ENCODE measurements at regions not wholly inside any gene's neighbourhood (a gene's known extent, or its start where the extent isn't known, plus 50 kb on each side); places are given as distances from the start of the nearest gene placed in this dataset.

DNA sequence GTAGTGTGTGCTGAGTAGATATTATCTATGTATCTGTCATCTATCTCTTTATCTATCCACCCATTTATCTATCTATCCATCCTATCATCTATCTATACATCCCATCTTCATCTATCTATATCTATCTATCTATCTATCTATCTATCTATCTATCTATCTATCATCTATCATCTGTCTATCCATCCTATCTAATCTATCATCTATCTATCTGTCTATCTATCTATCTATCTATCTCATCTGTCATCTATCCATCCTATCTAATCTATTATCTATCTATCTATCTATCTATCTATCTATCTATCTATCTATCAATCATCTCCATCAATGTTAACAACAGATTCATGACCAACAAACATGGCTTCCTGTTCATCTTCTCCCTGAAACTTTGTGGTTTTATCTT, 90.5 kb upstream of the SLC24A3 start:
- no peak for DNase-seq (ENCODE audit: extremely low spot score, unreplicated experiment)
- Mint-ChIP-seq H3K27me3 (no peaks in the 10 kb centered on the region), H3K9me3 (no peaks in the 10 kb centered on the region), H3K4me3 (no peak overlapping the region), H3K27ac (no peak overlapping the region), H3K36me3 (no peaks in the 10 kb centered on the region), H3K4me1 (ENCODE audit: unreplicated experiment) (no peaks in the 10 kb centered on the region)
- TF ChIP-seq, protein P1, sequence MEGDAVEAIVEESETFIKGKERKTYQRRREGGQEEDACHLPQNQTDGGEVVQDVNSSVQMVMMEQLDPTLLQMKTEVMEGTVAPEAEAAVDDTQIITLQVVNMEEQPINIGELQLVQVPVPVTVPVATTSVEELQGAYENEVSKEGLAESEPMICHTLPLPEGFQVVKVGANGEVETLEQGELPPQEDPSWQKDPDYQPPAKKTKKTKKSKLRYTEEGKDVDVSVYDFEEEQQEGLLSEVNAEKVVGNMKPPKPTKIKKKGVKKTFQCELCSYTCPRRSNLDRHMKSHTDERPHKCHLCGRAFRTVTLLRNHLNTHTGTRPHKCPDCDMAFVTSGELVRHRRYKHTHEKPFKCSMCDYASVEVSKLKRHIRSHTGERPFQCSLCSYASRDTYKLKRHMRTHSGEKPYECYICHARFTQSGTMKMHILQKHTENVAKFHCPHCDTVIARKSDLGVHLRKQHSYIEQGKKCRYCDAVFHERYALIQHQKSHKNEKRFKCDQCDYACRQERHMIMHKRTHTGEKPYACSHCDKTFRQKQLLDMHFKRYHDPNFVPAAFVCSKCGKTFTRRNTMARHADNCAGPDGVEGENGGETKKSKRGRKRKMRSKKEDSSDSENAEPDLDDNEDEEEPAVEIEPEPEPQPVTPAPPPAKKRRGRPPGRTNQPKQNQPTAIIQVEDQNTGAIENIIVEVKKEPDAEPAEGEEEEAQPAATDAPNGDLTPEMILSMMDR (conservative IDR thresholded peaks at IDR 0.05): no peak

DNA sequence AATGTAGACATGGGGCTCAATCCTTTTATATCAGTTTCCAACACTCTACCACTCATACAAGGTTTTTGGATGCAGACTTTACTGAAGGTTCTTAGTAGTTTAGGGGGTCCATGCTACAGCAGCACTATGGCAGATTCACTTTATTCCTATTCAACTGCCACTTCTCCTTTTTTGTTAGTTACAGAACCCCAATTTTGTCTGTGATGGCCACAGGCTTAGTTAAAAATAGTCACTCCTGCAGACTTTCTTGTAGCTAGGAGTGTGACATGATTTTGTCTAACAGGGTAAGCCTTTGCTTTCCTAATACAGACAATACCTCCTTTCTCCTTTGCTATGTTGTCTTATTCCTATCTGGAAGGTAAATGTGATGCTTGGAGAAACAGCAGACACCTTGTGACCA, 90.0 kb upstream of the SLC24A3 start:
- Mint-ChIP-seq H3K9me3 (no peaks in the 10 kb centered on the region), H3K27me3 (no peaks in the 10 kb centered on the region), H3K36me3 (no peaks in the 10 kb centered on the region), H3K4me3 (no peak overlapping the region), H3K27ac (no peak overlapping the region), H3K4me1 (ENCODE audit: unreplicated experiment) (no peaks in the 10 kb centered on the region)
- TF ChIP-seq, protein P1 (conservative IDR thresholded peaks at IDR 0.05): no peak
- DNase-seq (ENCODE audit: extremely low spot score, unreplicated experiment): no peak

DNA sequence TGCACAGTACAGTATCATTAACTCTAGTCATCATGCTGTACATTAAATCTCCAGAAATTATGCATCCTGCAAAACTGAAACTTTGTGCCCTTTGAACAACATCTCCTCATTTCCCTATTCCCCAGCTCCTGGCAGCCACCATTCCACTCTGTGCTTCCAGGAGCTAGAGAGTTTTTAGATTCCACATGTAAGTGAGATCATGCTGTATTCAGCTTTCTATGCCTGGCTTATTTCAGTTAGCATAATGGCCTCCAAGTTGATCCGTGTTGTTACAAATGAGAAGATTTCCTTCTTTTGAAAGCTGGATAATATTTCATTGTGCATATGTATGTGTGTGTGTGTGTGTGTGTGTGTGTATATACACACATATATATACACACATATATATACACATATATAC, 86.9 kb upstream of the SLC24A3 start:
- no peaks in the 10 kb centered on the region for H3K36me3 Mint-ChIP-seq
- DNase-seq (ENCODE audit: extremely low spot score, unreplicated experiment): no peak
- peaks cover 4% of the 10 kb centered on the region for H3K27me3 Mint-ChIP-seq
- no peaks in the 10 kb centered on the region for H3K4me1 Mint-ChIP-seq (ENCODE audit: unreplicated experiment)
- H3K9me3 Mint-ChIP-seq: no peaks in the 10 kb centered on the region
- H3K27ac Mint-ChIP-seq: no peak overlapping the region
- no peak overlapping the region for H3K4me3 Mint-ChIP-seq
- TF ChIP-seq, protein P1 (conservative IDR thresholded peaks at IDR 0.05): no peak

DNA sequence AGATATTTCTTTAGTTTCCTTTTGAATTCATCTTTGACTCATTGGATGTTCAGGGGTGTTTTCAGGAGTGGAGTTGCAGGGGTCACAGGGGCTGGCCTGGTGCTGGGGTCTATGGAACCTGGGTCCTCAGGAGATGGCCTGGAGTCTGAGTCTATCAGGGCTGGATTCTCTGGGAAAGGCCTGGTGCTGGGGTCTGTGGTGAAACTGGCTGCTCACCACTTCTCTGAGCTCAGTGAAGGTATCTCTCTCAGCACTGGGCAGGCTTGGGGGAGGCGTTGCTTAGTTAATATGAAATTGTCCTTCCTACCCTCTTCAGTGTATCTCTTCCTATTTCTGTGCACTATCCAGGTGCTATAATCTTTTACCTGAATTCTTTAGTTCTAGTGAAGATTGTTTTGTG, 83.1 kb upstream of the SLC24A3 start:
- no peak for DNase-seq (ENCODE audit: extremely low spot score, unreplicated experiment)
- TF ChIP-seq, protein P1 (conservative IDR thresholded peaks at IDR 0.05): no peak
- Mint-ChIP-seq H3K27ac (no peak overlapping the region), H3K36me3 (no peaks in the 10 kb centered on the region), H3K27me3 (peaks cover 7% of the 10 kb centered on the region), H3K9me3 (no peaks in the 10 kb centered on the region), H3K4me1 (ENCODE audit: unreplicated experiment) (no peaks in the 10 kb centered on the region), H3K4me3 (no peak overlapping the region)

DNA sequence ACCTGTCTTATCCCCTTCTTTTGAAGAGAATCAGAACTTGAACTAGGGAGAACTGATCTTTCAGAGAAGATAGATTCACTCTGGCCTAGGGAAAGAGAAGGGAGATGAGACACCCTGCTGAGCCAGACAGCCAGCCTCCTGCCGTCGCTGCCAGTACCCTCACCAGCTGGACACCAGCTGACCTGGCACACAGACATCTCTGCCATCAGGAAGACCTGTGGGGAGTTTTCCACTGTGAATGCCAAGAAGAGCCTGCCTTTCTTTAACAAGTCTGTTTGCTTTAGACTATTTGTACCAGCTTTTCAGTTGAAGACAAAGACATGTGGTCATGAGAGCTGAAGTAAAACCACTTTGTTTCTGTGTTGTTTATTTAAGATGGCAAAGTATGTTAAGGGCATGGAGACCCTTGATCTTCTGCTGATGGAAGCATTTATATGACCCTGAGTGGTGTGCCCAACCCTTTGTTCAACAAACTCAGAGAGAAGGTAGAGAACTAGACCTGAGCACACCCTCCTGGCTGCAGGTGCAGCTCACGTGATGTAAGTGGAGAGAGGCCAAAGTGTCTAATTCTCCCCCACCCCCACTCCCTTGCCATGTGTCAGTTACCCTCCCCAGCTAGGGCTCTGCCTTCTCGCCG, 82.3 kb upstream of the SLC24A3 start:
- TF ChIP-seq, protein P1 (conservative IDR thresholded peaks at IDR 0.05): no peak
- no peaks in the 10 kb centered on the region for H3K4me1 Mint-ChIP-seq (ENCODE audit: unreplicated experiment)
- no peaks in the 10 kb centered on the region for H3K36me3 Mint-ChIP-seq
- H3K27me3 Mint-ChIP-seq: peaks cover 7% of the 10 kb centered on the region
- no peak for DNase-seq (ENCODE audit: extremely low spot score, unreplicated experiment)
- H3K27ac Mint-ChIP-seq: no peak overlapping the region
- H3K9me3 Mint-ChIP-seq: no peaks in the 10 kb centered on the region
- no peak overlapping the region for H3K4me3 Mint-ChIP-seq

DNA sequence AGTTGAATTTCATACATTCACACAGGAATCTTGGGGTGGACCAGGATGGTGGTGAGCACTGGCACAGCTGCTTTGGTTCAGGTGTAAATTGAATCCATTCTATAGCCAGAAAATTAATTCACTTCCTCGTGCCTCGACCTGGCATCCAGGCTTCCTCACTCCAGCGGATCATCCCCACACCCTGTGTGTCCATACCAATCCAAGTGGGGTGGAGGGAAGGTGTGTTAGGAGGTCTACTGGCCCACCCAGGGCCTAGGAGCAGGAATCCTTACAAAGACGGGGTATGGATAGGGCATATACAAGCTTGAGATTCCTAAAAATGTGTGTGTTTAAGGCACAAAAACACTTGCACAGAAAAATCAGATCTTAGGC, 81.8 kb upstream of the SLC24A3 start:
- Mint-ChIP-seq H3K4me3 (no peak overlapping the region), H3K27me3 (peaks cover 7% of the 10 kb centered on the region), H3K9me3 (no peaks in the 10 kb centered on the region), H3K4me1 (ENCODE audit: unreplicated experiment) (no peaks in the 10 kb centered on the region), H3K27ac (no peak overlapping the region), H3K36me3 (no peaks in the 10 kb centered on the region)
- DNase-seq (ENCODE audit: extremely low spot score, unreplicated experiment): no peak
- TF ChIP-seq, protein P1 (conservative IDR thresholded peaks at IDR 0.05): no peak
